ENCODE measurements at regions not wholly inside any gene's neighbourhood (a gene's known extent, or its start where the extent isn't known, plus 50 kb on each side); places are given as distances from the start of the nearest gene placed in this dataset.
"Not testable (repeated sequence)": the region's sequence is repeated elsewhere in the genome, so short reads cannot be mapped to it uniquely, and the experiment has no call there.

DNA sequence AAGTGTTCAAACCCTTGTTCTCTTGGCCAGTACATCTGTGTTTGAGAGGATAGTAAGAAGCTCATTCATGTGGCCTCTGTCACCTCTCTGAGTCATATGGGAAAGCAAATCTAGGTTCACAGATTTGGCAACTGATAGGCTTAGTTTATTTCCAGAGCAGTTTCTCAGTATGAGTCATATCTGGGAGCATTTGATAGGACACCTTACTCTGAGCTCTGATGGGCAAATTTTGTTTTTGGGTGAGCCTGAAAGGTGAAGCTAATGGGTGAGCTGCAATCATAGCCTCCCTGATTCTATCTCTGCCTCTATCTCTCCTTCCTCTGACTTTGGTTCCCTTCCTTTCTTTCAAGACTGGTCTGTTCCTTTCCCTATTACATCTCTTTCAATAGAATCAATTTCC is 134.4 kb downstream of the S1PR1 start:
- DNase-seq = peak in 1 of 5 donors; percentile 89

GRCh38 chr1:101373570-101373969 is 136.8 kb downstream of the S1PR1 start:
- DNase-seq = no peak

DNA sequence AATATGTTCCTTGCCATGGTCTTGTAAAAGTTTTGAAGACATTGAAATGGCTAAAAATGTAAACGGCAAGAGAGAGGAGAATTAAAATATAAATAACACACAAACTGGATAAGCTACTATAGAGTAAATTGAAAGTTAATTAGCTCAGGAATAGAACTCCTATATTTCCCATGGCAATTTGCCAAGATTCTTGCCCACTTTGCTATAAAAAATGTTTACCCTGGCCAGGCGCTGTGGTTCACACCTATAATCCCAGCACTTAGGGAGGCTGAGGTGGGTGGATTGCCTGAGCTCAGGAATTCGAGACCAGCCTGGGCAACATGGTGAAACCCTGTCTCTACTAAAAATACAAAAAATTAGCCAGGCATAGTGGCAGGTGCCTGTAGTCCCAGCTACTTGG is 138.6 kb downstream of the S1PR1 start:
- DNase-seq = not testable (repeated sequence)

DNA sequence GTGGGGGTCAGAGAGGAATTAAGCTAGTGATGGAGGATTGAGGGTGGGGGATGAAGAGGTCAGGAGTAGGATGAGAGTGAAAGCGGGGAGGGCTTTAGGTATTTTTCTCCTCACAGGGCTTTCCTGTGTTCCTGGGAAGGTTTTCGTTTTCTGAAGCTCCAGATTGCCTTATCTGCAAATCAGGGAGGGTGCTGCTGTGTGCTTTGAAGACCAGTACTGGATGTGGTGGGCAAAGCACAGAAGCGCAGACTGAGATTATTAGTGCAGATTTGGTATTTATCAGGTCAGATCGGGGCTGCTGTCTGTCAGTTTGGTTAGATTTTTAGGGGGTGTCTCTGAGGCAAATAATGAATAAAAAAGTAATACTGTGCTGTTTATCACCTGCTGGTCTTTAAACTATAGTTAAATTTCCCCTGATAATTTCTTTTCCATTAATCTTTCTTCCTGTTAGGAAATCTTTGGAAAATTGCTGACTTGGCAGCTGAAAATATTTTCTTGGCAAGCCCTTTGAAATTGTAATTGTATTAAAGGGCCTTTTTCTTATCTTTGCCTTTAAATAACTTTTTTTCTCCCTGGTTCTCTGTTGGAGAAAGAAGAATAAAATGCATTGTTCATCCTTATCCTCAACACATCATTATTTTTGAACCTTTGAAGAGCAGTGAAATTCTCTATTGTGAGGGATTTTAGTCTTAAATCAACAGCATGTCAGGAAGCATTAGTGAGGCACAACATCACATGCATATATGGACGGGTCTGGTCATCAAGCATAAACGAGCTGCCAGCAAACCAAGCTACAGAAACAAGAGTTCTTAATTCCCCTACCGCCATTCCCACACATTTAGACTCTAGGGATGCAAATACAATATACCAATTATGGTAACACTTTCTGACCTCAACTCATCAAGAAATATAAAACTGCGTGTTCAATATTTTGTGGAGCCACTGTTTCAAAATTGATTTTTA is 139.6 kb downstream of the S1PR1 start:
- no peak for DNase-seq

DNA sequence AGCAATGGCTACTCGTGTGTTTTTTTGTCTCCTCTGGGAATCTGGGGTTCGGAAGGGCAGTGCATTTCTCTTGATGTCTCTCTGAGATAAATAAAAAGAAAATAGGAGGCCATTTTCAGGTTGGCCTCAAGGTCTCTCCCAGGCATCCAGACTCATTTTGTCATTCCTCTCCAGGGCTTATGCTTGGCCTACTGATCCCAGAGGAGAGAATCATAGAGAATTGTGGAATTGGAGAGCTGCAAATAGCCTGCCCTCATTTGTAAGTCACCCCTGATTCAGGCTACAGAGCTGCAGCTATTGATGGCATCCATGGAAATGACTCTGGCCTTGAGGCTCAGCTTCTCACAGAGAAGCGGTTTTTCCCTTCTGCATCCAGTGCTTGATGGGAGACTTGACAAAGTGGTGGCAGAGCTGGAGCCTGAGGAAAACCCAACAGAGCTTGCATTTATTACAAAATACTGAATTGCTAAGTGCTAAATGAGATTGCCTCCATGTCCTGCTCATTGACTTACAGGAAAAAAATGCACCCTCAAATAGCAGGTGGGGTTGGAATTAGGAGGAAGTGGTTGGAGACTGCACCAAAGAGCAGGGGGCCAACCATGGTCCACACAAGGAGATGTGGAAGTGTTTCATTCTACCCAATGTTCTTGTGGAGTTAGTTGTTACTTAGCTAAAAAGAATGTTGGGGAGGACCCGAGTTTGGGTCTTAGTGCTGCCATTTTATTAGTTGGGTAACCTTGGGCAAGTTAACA is 140.4 kb downstream of the S1PR1 start:
- DNase-seq = no peak

DNA sequence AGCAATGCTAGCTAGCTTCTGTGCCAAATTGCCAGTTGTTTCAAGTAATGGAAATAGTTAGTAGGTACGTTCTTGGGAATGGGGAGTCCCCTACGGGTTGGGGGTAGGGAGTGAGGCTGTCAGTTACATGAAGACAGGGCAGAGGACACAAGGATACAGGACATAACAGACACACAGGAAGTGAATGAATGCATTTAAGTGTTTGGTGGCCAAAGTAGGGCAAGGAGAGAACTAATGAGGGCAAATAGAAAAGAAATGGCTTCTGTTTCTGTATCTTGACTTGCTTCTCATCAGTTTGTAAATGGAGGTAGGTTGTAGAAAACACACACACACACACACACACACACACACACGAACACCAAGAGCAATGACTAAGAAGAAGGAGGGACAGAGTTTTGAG is 142.2 kb downstream of the S1PR1 start:
- DNase-seq = no peak

GRCh38 chr1:101379950-101380349 is 143.1 kb downstream of the S1PR1 start:
- peak in 1 of 5 donors; percentile 51 for DNase-seq

DNA sequence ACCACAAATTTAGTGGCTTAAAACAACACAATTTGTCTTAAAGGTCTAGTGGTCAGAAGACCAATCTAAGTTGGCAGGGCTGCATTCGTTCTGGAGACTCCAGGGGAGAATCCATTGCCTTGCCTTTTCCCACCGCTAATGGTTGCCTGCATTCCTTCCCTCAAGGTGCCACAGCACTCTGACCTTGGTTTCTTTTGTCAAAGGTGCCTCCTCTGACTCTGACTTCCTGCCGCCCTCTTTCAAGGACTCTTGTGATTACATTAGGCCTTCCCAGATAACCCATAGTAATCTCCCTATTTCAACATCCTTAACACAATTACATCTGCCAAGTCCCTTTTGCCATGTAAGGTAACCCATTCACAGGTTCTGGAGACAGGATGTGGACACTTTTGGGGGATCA is 145.3 kb downstream of the S1PR1 start:
- DNase-seq = no peak

GRCh38 chr1:101388904-101389546 is 152.2 kb downstream of the S1PR1 start:
- DNase-seq = peak in 1 of 5 donors; percentile 51

DNA sequence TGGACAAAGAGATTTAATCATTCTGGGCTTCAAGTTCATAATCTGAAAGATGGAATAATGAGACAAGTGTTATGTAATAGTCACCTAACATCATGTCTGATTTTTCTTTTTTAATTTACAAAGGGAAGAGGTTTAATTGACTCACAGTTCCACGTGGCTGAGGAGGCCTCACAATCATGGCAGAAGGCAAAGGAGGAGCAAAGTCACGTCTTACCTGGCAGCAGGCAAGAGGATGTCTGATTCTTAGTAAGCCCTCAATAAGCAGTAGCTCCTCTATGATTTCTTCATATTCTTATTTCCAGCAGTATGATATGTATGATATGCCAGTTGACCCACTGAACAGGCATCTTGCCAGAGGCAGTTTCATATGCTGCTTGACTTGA is 152.7 kb downstream of the S1PR1 start:
- DNase-seq = no peak

- no peak for DNase-seq
These were observed 155.7 kb downstream of the S1PR1 start for GRCh38 chr1:101392552-101392951.

DNA sequence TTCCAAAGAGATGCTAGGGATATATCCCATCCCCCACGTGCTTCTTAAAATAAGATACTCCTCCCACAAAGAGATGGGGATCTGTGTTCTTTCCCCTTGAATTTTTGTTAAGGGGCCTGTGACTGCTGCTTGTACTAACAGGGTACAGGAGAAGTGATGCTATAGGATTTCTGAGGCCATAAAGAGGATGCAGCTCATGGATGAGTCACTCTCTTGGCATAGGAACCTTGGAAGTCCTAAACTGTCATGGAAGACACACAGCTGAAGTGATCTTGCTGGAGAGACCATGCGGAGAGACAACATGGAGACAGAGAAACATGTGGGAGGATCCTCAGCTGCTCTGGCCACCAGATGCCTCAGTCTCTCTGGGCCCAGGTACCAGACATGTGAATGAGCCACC is 157.2 kb downstream of the S1PR1 start:
- no peak for DNase-seq

DNA sequence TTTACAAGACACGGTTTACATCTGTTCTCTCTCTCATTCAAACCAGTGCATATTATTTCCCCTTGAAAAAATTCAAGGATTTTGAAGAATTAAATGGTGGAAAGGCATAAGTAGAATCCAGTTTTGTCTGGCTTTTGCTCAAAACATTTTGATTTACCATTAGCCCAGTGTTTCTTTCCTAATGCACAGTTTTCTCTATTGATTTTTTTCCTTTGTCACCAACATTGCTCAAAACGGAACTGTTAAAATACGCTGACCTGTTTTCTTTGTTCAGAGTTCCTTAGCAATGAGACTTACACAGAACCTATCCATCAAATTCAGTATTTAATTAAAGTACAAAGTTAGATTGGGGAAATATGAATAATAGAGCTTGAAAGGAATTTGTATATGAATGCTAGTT is 162.4 kb downstream of the S1PR1 start:
- no peak for DNase-seq

- no peak for DNase-seq
These were observed 169.5 kb downstream of the S1PR1 start for GRCh38 chr1:101406271-101406670.

GRCh38 chr1:101406681-101407080 is 169.9 kb downstream of the S1PR1 start:
- no peak for DNase-seq

DNA sequence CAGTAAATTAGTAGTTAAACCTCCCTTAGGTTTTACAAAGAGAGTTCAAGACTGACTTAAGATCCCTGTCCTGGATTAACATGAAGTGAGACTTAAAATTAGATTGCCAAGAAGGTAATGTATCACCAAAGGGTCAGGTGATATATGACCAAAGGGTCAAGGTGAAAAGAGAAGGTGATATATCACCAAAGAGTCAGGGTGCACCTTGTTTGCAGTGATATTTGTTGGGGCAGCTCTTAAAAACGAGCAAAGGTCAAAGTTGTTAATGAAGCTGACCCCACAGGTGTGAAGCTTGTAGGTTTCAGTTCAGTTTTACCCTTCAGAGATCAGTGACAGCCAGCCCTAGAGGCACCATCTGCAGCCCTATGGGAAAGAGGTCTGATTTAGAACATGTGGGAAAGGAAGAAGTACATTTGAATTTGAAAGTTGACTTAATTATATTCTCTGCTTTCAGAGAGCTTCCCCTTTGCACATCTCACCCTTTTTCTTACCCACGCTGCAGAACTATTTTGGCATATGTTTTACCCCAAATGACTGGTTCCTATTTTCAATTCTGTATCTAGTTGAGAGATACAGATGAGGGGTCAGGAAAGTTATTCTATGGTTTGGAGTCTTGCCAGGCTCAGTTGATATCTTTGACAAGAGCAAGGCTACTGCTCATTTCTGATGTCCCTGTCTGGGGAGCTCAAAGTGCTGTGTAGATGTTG is 170.8 kb downstream of the S1PR1 start:
- DNase-seq = no peak

DNA sequence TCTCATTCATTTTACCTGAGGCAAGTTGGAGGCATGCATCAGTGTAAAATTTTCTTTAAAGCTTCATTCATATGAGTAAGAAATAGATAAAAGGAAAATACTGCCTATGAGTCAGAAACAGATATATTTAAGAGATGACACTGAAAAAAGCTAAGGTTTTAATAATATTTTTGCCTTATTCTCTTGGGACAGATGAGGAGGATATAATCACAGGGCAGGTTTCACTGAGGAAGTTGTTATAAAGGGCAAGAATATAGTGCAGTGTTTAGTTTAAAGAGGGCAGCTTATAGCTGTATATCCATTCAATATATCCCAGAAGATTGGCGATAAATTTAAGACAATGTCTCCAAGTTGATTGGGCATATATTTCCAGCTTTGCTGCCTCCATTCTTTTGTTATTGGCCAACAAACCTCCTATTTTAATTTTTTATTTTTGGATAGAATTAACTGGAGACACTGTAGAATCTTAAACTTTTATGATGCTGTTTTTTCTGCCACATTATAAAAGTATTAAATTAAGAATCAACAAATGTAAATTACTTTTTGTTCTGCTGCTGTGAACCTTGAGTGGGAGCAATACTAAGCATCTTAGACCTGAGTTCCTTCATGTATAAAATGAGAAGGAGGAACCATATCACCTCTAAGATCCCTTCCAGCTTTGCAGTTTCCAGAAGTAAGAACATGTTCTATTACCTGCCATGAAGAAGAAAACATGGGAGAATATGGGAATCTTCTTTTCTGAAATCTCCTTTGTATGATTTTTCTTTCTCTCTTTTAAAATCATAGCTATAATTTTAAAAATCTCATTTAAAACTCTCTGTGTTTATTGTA is 171.6 kb downstream of the S1PR1 start:
- DNase-seq = no peak

DNA sequence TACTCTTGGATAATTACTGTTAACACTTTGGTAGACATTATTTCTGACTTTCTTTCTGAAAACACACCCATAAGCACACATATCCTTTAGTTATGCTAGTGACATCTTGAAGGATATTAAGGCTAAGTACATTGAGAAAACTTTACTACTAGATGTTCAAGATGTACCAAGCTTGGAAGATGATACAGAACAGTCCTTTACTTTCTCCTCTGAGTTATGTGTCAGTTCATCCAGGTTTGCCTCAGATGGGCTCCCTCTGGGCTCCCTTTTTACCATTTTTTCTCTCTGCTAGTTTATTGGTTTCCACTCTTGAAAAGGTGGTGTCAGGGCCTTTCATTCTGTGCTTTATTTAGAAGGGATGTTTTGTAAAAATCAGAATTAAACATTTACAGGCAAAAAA is 172.3 kb downstream of the S1PR1 start:
- DNase-seq = no peak

- no peak for DNase-seq
These were observed 173.4 kb downstream of the S1PR1 start for GRCh38 chr1:101410048-101410878.

DNA sequence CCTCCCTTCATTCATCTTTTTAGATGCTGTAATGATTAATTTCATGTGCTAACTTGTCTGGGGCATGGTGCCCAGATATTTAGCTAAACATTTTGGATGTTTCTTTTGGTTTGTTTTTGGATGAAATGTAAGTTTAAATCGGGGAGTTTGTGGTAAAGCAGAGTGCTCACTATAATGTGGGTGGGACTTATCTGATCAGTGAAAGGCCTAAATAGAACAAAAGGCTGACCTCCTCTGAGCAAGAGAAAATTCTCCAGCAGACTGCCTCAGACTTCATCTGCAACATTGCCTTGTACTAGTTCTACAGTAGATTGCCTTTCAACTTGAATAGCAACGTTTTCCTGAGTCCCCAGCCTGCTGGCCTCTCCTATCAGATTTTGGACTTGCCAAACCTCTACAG is 183.6 kb downstream of the S1PR1 start:
- DNase-seq = no peak

GRCh38 chr1:101428083-101428482 is 191.3 kb downstream of the S1PR1 start:
- not testable (repeated sequence) for DNase-seq
